GM13976 (cell line): ENCODE measurements at regions not wholly inside any gene's neighbourhood (a gene's known extent, or its start where the extent isn't known, plus 50 kb on each side); places are given as distances from the start of the nearest gene placed in this dataset.

Experiments used
- DNase-seq: peaks from one replicate; pipeline ENCODE4 v3.0.0; 2012; ENCODE audit warnings: low spot score
- in situ Hi-C: fragments of 300-500 bp; cut with MboI; formaldehyde crosslinking; loops from one replicate; pipeline ENCODE4 v1.12.0; 2022; ENCODE audit warnings: low sequenced_read_pairs, mixed read lengths, inconsistent platforms; ENCODE audit not compliant: unreplicated experiment
- TF ChIP-seq, protein P1 (sequence below): IDR thresholded peaks from 2 replicates; pipeline ENCODE4 v1.5.1; 2012; ENCODE audit warnings: borderline replicate concordance, mild to moderate bottlenecking; ENCODE audit not compliant: insufficient read depth; ENCODE audit errors: extremely low read depth, missing control alignments, control extremely low read depth

DNA sequence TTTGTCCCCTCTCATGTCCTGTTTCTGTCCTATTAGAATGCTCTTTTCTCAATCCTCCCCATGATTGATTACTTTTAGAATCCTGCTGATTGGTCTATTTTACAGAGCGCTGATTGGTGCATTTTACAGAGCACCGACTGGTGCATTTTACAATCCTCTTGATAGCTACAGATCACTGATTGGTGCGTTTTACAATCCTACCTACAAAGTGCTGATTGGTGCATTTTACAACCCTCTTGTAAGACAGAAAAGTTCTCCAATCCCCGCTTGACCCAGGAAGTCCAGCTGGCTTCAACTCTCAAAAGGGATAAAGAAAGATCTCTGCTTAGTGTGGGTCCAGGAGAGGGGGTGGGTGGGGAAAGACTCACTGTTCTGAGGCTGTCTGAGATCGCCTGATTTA is 71.3 kb downstream of the DHRS2 start:
- no peak for DNase-seq
- in situ Hi-C loops = no loop called here

DNA sequence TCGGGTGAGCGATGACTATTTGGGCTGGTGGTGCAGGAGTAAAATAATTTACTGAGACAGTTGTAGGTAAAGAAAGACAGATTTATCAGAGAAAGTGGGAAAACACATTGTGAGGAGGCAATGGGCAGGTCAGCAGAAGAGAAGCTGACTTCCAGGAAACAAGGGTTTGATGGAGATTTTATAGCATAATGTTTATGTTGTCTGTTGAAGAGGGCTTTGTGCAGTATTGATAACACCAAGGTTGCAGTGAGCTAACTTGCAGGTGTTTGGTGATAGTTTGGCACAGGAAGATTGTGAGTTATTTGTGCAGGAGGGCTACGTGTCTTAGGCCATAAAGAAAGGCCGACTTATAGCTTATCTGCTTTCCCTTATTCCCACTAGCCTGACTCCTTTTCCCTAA is 72.2 kb downstream of the DHRS2 start:
- in situ Hi-C loops = no loop called here
- DNase-seq = no peak
- TF ChIP-seq, protein P1, sequence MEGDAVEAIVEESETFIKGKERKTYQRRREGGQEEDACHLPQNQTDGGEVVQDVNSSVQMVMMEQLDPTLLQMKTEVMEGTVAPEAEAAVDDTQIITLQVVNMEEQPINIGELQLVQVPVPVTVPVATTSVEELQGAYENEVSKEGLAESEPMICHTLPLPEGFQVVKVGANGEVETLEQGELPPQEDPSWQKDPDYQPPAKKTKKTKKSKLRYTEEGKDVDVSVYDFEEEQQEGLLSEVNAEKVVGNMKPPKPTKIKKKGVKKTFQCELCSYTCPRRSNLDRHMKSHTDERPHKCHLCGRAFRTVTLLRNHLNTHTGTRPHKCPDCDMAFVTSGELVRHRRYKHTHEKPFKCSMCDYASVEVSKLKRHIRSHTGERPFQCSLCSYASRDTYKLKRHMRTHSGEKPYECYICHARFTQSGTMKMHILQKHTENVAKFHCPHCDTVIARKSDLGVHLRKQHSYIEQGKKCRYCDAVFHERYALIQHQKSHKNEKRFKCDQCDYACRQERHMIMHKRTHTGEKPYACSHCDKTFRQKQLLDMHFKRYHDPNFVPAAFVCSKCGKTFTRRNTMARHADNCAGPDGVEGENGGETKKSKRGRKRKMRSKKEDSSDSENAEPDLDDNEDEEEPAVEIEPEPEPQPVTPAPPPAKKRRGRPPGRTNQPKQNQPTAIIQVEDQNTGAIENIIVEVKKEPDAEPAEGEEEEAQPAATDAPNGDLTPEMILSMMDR = no peak

More for the DNA sequence above, 71.3 kb downstream of the DHRS2 start:
- TF ChIP-seq, protein P1 = no peak

DNA sequence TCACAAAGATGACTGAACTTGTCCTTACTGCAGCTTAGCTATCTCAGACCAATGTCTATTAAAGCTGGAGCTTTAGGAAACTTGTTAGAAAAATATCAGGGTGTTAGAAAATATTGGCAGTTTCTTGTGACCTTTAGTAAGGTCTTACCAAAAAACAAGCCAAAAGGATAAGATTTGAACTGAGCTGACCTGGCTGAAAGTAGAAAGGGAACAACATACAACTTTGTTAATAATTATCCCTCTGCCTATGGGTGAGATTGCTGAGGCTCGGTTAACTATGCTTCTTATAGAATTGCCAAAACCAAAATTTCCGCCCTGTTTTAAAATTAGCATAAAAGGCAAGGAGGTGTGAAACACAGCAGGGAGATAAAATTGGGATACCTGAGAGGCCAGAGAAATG is 73.8 kb downstream of the DHRS2 start:
- in situ Hi-C loops = no loop called here
- TF ChIP-seq, protein P1 = no peak

DNA sequence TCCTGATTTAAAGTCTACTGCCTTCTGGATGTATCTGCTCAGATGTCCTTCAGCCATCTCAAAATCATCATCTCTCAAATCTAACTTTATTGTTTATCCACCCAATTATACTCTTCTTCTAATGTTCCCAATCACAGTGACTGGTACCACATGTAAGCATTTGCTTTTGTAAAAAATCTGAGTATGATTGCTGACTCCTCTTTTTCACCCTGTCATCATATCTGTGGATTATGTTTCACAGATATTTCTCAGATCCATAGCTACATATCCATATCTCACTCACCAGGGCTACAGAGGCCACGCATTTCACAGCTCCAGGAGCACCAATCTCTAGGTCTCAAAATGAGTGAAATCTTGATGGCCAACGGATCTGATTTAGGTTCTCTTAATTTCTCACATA is 76.1 kb downstream of the DHRS2 start:
- TF ChIP-seq, protein P1 = no peak
- in situ Hi-C loops = no loop called here
- no peak for DNase-seq

More for the DNA sequence above, 73.8 kb downstream of the DHRS2 start:
- DNase-seq = no peak

DNA sequence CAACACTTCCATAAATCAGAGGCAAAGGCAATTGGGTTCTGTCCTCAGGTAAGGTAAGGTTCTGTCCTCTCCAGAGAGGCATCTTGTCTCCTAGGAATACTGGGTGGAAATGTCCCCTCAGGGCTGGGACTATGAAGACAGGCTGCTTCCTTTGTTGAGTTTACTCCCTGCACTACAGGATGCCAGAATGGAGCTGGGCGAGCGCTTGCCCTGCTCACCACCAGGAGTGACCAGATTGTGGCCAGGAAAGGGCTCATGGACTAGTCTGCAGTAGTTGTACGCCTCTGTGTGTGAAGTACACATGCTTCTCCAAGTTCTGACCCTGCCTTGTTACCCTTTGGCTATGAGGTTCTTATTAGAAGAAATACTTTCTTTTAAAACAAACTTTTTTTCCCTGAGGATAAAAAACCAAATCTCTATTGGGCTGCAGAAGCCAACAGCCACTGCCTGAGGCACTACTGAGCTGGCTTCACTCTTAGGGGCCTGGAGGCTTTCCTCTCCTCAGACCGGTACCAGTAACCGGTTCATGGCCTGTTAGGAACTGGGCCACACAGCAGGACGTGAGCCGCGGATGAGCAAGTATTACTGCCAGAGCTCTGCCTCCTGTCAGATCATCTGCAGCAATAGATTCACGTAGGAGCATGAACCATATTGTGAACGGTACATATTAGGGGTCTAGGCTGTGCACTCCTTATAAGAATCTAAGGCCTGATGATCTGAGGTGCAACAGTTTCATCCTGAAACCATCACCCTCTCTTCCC is 83.2 kb downstream of the DHRS2 start:
- TF ChIP-seq, protein P1 = no peak
- in situ Hi-C loops = no loop called here
- DNase-seq = no peak

DNA sequence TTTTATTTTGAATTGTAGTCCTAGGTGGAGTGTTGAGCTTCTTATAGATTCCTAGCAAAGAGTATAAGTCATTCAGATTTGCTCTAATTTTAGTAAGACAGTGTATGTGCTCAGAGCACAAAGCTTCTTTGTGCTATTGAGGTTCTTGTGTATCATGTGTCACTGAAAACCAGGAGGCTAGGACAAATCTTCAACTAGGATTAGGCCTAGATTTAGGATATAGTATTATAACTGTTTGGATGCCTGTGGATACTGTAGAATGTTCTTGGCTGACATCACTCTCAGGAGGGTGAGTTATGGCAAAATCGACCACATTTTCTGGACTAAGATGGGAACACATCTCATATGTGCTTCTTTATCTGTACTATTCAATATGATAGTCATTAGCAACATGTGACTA is 86.5 kb downstream of the DHRS2 start:
- in situ Hi-C loops = no loop called here
- no peak for DNase-seq
- TF ChIP-seq, protein P1 = no peak

DNA sequence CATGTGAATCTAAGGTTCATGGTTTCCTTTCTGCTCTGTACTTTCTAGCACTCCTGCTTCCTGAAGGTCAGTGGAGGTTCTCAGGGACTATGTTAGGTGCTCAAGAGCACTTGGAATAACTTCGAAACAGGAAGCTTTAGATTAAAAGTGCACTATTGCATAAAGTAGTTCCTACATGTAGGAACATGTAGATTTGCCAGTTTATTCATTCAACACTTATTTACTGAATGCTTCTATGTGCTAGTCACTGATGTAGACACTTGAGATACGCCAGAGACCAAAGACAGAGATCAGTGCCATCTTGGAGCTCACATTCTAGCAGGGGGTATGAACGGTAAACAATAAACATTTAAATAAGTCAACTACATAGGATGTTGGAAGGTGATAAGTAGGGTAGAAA is 87.7 kb downstream of the DHRS2 start:
- TF ChIP-seq, protein P1 = no peak
- in situ Hi-C loops = no loop called here
- DNase-seq = no peak
